GM04503 (cell line): ENCODE measurements at regions not wholly inside any gene's neighbourhood (a gene's known extent, or its start where the extent isn't known, plus 50 kb on each side); places are given as distances from the start of the nearest gene placed in this dataset.

Experiments
- DNase-seq: peaks from one replicate; pipeline ENCODE4 v3.0.0-alpha.2; 2012; ENCODE audit warnings: low read depth

DNA sequence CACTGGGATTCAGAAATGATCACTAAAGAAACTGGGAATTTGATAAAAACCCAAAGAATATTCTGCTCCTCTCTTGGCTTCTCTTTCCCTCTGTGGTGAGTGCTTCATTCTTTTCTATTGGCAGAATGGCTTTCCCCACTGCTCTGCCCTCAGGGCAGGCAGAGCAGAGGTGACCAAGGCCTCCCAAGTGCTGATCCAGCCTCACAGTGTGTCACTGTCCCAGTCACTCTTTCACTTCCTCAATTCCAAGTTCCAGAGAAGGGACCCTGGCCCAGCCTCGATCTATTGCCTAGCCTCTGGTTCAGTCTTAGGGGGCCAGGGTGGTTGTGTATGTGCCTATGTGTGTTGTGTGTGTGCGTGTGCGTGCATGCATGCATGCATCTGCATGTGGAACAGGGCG, 180.6 kb upstream of the TMTC4 start:
- no peak for DNase-seq

DNA sequence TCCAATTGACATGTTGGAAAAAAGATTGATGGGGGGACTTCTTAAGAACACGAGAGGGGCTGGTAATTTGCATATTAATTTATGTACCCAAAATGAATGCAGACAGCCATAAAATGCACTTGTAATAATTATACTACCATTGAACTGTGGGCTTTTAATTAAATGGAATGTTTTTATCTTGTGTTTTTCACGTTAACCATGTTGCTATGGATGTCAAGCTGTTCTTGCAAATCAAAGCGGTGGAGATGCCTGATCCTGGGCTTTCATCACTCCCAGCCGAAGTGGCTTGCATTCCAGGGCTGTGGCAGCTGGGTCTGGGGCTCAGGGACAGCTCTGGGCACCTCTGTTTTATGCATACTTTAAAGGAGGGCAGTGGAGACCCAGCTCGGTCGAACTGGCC, 179.4 kb upstream of the TMTC4 start:
- no peak for DNase-seq

DNA sequence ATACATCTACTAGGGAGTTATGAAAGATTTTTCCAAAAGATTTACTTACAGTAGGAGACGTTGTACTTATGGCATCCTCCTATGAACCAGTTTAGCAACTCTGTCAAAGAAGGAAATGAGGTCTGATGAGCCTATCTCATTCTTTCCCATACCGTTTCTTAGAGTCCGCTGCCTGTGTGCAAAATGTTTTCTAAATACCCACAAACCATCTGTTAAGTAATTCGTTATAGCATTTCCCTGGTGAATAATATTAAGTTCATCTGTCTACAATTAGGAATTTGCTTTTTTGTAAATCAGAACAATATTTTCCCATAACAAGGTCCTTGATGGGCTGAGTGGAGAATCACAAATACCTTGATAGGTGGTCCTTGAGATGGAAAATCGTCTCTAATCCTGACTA, 178.8 kb upstream of the TMTC4 start:
- DNase-seq: no peak

DNA sequence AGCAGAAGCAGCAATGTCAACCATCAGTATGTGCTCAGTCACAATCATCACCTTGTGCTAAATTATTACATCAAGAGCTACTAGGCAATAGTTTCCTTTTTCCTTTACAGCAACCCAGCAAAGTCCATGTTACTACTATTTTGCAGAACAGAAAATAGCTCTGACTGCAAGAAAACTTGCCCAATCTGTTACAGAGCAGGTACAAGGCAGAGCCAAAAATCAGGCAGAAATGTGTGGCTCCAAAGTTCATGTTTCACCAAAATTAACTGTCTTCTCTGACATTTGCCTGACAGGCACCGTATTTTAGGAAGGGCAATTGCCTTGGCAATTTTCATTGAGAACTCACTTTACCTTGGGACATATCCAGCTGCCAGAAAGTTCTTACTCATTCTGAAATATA, 177.6 kb upstream of the TMTC4 start:
- no peak for DNase-seq

DNA sequence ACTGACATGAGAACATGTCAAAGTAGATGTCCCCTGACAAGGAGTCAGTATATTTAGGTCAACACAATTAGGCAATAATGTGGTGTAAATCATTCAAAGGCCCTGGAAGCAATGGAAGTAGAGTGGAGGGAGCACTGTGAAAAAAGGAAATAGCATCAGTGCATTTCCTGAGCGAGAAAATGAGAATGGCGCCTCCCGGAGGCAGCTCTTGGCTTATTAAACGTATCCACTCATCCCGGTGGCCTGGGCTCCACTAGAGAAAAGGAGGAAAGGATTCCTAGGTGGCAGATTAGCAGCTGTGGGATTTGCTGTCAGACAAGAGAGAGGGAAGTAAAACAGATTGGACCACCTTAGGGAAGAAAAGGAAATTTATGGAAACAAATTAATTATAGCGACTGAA, 173.7 kb upstream of the TMTC4 start:
- no peak for DNase-seq

DNA sequence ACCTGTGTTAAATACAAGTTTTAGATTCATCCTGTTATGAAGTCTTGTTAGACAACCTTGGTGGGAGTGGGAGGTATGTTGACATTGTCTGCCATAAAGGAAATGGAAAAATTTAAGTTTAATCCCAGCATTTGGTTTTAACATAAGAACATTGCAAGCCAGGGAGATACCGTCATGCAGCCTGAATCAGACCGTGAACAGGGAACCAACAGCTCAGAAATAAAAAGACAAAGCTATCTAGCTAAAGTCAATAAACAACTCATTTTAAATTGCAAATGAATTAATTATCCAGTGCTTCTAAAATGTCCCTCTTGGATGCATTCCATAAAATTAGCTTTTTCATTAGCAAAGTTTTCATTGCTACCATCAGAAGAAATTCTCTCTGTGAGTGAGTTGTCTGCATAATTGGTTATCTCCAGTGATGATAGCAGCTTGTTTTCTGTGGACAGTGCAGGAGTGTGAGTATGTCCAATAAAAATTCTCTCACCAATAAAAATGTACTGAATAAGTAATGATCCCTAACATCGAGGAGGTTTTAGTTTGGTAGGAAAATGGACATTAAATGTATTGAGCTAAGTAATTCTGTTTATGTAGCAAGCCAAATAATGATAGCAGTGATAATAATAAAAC, 170.6 kb upstream of the TMTC4 start:
- no peak for DNase-seq

DNA sequence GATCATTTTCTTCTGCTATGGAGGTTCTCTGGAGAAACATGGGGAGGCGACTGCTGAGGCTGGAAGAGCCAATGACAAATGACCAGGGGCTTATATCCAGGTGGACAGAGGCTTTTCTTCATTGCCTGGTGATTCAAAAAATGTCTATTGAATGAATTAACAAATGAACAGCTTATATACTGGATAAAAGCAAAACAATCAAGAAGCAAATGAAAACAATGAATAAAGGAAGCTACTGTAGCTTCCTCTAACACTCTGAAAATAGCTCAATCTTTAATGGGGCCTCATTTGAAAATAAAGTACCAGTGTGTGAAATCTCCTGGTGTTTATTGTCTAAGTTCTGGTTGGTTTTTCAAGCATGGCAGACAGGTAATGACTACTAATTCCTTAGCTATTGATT, 167.5 kb upstream of the TMTC4 start:
- no peak for DNase-seq

DNA sequence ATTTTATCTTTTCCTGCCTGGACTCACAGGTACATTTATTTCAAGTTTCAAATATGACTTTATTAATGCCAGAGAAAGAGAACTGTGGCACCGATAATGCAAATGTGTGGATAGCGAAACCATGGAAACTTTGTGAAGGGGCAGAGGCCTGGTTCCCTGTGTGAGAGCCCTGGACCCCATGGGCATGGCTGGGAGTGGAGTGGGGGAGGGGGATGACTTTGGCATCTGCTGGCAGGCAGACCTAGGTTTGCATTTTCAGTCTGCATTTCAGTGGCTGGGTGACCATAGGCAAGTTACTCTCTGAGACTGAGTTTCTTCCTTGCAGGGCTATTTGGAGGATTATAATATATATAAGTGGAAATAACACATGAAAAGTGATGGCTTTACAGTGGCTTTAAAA, 163.8 kb upstream of the TMTC4 start:
- no peak for DNase-seq

DNA sequence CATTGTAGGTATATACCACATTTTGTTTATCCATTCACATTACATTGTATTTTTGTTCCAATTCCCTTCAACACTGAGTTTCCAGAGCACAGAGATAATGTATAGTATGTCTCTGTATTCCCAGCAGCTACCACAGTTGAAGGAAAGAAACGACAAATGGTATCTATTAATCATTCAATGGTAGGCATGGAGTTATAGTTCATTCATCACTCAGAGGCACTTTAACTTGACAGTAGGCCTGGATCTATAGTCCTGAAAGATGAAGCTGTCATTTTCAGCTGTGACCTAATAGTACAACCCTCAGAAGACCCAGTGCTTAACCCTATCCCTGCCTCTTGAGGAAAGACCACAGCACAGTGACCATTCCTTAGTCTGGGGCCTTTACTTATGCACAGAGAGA, 163.0 kb upstream of the TMTC4 start:
- DNase-seq: no peak

DNA sequence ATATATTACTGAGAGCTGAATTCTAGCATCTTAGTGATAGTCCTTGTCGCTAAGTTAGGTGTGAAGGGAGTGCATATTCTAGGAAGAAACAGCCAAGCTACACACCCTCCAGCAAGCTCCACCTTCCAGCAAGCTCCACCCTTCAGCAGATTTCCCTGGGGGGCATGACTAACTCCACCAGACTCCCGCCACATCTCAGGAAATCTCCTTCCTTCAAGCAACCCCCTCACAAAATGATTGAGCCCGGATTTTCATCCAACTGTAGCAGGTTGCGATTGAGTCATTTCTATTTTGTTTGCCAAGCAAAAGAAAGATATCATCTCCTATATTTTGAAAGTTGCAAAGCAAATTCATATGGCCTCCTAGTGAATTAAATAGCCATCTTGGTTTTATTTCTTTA, 162.1 kb upstream of the TMTC4 start:
- no peak for DNase-seq

DNA sequence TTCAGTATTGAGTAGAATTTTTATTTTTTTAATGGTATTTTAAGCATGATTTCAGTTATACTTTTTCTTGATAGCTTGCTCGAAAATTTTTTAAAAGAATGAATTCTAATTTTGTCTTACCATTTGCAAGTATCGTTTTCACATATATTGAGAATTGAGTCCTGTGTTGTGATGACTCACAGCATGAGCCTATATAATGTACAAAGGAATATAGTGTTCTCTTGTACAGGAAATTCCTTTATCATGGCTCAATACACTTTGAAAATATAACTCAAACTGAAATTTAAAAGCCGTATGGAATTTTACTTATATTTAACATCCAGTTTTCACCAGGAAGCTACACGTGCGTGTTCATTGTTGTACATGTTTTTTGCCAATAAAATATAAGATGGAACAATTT, 161.1 kb upstream of the TMTC4 start:
- no peak for DNase-seq

DNA sequence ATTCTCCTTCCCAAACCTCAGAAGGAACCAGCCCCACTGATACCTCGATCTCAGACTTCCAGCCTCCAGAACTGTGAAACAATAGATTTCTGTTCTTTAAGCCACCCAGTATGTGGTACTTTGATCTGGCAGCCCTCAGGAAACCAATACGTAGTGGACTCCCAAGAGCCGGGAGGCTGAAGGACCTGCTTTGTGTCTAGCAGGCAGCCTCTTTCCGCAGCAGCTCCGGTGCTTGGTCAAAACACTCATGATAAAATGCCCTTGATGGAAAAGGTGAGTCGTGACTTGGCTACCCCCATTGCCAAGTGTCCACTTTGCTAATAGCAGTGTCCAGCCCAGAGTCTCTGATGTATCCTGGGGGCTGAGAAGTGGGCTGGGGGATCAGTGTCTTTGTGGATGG, 158.8 kb upstream of the TMTC4 start:
- DNase-seq: no peak

DNA sequence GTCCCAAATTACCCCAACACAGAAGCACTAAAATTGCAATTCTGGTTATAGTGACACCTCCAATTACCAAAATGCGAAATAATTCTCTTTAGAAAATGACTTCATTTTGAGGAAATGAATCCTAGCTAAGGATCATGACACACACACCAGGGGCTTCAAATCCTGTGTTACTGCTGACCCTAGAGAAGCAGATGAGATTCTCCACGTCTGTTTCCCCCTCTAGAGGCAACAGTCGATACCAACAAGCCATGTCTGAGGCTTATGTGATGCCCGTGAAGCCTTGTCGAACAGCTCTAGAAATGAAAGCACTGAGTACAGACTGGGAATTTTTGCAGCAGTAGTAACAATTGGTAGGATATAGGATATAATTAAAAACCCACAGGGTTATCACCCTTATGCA, 153.6 kb upstream of the TMTC4 start:
- no peak for DNase-seq

DNA sequence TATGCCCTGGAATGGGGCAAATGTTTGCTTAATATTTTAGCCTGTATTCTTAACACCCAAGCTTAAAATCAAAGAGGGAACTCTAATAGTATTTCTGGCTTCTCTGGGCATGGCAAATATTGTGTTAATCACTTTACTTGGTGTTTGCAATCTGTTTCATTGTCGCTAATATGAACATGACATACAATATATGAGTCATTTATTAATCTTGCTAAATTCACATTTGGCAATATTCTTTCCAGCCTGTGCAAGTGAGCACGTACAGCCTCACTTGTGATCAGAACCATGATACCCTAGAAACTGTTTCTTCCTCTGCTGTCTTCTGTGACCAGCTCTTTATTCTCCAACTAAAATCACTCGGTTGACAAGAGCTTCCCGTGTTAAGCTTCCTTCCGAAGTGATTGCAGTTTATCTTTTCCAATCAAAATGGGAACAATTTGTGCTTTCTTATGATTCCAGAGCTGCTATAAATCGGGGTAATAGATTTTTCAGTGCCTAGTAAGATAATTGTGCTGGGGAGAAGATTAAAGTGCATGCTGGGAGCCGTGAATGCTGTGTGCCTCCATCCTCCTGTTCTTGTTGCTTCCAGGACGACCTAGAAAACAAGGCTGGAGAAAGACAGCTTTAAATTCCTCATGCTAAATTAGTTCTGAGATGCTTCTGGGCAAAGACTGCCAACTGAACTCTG, 153.0 kb upstream of the TMTC4 start:
- no peak for DNase-seq

DNA sequence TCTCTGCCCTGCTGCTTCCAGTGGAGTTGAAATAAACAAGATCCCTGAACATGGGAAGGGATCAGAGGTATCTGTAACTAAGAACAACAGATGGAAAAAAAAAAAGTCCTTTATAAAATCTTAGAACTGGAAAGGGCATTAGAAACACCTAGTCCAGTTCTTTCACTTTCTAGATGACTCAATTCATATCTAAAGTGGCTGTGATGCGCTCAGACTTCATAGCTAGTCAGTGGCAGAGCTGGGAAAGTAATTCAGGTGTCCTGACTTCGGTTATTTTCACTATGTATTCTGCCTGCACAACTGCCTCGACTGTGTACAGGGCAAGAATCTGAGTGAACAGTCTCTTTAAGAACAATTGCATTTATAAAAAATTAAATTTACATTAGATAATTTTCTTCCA, 151.8 kb upstream of the TMTC4 start:
- no peak for DNase-seq

DNA sequence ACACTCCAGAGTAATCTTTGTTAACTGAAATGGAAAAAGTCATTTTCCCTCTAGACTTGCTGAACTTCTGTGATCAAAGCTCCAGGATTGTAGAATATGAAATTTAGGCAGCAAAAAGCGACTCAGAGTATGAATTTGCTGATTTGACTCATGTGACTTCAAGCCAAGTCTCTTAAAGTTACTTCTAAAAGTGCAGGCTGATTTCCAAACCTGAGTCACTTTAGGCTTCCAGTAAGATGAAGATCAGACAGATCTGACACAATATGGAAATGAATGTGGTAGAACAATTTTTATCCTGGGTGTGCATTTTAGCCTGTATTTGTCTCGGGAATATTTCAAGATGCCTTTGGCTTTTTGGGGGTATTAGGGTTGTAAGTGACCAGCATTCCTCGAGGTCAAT, 151.0 kb upstream of the TMTC4 start:
- peak; percentile 3 for DNase-seq

DNA sequence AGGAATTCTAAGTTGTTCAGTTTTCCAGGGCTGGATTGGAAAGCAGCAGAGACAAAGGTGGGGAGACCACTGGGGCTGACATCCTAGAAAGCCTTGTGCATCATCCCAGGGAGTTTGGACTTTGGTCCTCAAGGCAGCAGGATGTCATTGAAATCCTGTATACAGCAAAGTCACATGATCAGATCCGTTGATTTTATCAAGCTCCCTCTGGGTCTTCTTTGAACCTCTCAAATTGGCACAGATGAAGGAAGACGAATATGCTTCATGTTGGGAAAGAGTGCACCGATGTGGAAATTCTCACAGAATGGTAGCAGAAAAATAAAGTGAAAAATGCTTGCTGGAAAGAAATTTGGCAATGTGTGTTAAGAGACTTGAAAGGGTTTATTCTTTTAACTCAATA, 149.8 kb upstream of the TMTC4 start:
- no peak for DNase-seq

DNA sequence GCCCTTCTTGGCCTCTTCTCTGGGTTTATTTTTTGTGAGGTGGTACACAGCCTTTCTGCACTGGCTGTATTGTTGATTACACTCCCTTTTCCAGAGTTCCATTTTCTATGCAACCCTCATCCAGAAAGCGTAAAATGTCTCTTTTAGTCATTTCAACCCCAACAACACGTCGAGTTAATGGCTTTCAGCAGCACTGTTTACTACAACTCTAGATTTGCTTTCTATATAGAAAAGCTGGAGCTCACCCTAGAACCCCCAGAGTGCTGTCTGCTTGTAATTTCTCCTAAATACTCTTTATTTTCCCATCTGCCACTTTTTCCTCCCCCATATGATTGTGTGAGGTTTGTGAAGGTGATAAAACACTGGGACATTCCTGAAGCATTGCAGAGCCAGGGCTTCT, 148.9 kb upstream of the TMTC4 start:
- DNase-seq: no peak

DNA sequence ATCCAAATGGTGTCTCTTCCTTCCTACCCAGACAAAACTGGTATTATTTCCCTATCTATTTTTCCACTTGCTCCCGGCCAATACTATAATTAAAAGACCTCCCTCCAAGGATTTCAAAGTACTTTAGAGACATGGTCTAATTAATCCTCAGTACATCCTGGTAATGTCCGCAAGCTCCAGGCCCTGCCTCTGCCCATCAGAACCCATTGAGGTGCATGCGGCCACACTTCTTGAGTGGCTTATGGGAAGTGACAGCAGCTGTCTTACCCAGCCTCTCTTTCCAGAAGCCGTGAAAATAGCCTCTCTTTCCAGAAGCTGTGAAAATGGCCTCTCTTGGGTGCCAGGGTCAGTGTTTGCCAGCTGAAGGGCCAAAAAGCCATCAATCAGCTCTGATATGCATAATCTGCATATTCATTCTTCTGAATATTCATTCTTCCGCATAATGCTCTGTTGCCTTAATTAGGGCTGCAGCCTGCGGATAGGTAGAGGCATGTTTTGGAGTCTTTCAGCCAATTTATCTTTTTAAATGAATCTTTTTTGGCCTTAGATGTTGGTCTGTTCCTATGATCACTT, 148.4 kb upstream of the TMTC4 start:
- no peak for DNase-seq

DNA sequence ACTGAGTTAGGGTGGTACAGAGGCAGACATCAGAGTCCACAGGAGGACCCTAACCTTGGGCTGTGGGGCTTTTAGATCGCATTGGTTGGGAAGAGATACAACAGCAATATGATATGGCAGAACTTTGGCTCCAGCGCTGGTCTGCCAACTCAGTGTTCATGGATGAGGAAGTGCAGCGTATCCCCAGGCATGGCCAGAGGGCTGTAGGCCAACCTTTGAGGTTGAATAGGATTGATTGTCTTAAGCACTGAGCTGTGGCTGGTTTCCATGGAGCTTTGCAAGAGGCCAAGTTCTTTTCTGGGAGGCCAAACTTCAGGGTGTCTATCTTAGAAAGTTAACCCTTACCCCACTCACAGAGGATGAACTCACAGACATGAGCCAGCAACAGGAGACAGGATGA, 144.1 kb upstream of the TMTC4 start:
- no peak for DNase-seq

DNA sequence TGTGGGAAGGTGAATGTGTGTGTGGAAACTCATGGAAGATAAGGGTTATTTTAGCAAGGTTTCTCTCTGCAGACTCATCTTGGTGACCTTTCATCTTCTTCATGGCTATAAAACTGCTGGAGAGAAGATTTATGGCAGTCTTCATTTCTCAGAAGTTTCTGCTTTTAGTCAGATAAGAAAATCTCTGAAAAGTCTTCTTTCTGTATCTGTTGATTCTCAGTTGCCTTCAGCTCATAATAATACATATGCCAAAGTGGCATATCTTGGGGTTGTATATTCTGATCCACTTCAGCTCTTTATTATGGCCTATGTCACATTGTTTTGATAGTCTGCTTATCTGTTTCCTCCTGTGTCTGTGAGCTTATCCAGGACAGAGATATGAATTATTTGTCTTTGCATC, 143.3 kb upstream of the TMTC4 start:
- DNase-seq: no peak

DNA sequence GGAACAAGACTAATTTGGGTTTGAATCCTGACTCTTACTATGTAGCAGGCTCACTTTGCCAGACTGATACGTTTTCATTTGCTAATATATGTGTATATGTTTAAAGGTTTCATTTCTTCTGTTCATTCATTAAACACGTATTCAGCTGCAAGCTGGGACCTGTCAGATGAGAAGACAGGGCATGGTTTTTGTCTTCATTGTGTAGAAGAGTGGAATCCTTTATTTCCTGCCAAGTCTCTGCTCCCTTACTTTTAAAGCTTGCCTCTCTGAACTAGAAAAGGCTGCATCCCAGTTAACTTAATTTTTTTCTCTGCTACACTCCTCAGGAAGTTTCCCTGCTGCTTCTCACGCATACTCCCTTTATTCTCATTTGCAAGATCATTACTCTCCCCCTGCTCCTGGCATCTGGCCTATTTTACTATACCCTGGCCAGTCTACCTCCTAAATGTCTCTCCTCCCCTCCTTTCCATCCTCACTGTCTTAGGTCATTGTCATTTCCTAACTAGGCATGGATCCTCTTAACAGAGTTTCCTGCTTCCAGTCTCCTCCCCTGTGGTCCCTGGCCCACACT, 141.0 kb upstream of the TMTC4 start:
- DNase-seq: no peak

DNA sequence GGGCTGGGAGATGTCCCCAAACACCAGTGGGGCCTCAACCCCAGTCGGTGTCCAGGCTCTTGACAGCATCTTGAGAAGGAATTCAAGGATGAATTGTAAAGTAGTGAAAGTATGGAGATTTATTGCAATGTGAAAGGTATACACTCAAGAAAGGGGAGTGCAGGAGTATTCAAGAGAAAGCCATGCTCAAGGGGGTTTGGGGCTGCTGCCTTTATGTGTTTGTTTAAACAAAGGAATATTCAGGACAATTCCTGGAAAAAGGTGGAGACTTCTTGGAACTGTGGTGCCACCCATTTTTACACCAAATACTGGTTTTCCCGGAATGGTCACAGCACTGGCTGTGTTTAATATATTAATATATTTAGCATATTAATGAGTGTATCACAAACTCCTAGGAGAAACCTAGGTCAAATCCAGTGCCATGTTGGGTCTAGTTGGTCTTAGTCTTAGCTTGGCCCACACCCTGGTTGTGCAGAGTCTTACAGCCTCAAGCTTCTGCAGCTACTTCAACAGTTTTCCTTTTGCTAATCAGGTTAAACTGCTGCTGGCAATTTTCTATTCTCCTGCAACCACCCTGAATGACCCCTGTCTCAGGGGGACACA, 138.5 kb upstream of the TMTC4 start:
- DNase-seq: no peak
